ENCODE measurements at regions not wholly inside any gene's neighbourhood (a gene's known extent, or its start where the extent isn't known, plus 50 kb on each side); places are given as distances from the start of the nearest gene placed in this dataset.

GRCh38 chr9:108568093-108568492, 287.7 kb downstream of the ACTL7B start:
- H3K4me3 ChIP-seq (ENCODE audit: low read depth, low read length) = no peak overlapping the region
- TF ChIP-seq CTCF (IDR thresholded peaks at IDR 0.05; ENCODE audit: insufficient read depth, low read depth, low read length, missing control alignments) = no peak
- no peak for DNase-seq (ENCODE audit: low read depth)

- no peak for TF ChIP-seq CTCF (IDR thresholded peaks at IDR 0.05; ENCODE audit: insufficient read depth, low read depth, low read length, missing control alignments)
- DNase-seq (ENCODE audit: low read depth) = no peak
These were observed 288.2 kb downstream of the ACTL7B start for GRCh38 chr9:108567571-108567970.

GRCh38 chr9:108565651-108566378, 290.0 kb downstream of the ACTL7B start:
- TF ChIP-seq CTCF (IDR thresholded peaks at IDR 0.05; ENCODE audit: insufficient read depth, low read depth, low read length, missing control alignments) = peak; percentile 81
- H3K4me3 ChIP-seq (ENCODE audit: low read depth, low read length) = no peak overlapping the region
- peak; percentile 74 for DNase-seq (ENCODE audit: low read depth)

More at GRCh38 chr9:108567571-108567970, 288.2 kb downstream of the ACTL7B start:
- H3K4me3 ChIP-seq (ENCODE audit: low read depth, low read length) = no peak overlapping the region

GRCh38 chr9:108562176-108562575, 293.6 kb downstream of the ACTL7B start:
- no peak overlapping the region for H3K4me3 ChIP-seq (ENCODE audit: low read depth, low read length)
- DNase-seq (ENCODE audit: low read depth) = no peak
- no peak for TF ChIP-seq CTCF (IDR thresholded peaks at IDR 0.05; ENCODE audit: insufficient read depth, low read depth, low read length, missing control alignments)

GRCh38 chr9:108559432-108559831, 296.4 kb downstream of the ACTL7B start:
- no peak overlapping the region for H3K4me3 ChIP-seq (ENCODE audit: low read depth, low read length)
- TF ChIP-seq CTCF (IDR thresholded peaks at IDR 0.05; ENCODE audit: insufficient read depth, low read depth, low read length, missing control alignments) = no peak
- no peak for DNase-seq (ENCODE audit: low read depth)

- DNase-seq (ENCODE audit: low read depth) = no peak
- TF ChIP-seq CTCF (IDR thresholded peaks at IDR 0.05; ENCODE audit: insufficient read depth, low read depth, low read length, missing control alignments) = no peak
- H3K4me3 ChIP-seq (ENCODE audit: low read depth, low read length) = no peak overlapping the region
These were observed 301.0 kb downstream of the ACTL7B start for GRCh38 chr9:108554831-108555230.

- DNase-seq (ENCODE audit: low read depth) = no peak
- TF ChIP-seq CTCF (IDR thresholded peaks at IDR 0.05; ENCODE audit: insufficient read depth, low read depth, low read length, missing control alignments) = no peak
- H3K4me3 ChIP-seq (ENCODE audit: low read depth, low read length) = no peak overlapping the region
These were observed 302.6 kb downstream of the ACTL7B start for GRCh38 chr9:108553111-108553635.
